ENCODE measurements at regions not wholly inside any gene's neighbourhood (a gene's known extent, or its start where the extent isn't known, plus 50 kb on each side); places are given as distances from the start of the nearest gene placed in this dataset.

DNA sequence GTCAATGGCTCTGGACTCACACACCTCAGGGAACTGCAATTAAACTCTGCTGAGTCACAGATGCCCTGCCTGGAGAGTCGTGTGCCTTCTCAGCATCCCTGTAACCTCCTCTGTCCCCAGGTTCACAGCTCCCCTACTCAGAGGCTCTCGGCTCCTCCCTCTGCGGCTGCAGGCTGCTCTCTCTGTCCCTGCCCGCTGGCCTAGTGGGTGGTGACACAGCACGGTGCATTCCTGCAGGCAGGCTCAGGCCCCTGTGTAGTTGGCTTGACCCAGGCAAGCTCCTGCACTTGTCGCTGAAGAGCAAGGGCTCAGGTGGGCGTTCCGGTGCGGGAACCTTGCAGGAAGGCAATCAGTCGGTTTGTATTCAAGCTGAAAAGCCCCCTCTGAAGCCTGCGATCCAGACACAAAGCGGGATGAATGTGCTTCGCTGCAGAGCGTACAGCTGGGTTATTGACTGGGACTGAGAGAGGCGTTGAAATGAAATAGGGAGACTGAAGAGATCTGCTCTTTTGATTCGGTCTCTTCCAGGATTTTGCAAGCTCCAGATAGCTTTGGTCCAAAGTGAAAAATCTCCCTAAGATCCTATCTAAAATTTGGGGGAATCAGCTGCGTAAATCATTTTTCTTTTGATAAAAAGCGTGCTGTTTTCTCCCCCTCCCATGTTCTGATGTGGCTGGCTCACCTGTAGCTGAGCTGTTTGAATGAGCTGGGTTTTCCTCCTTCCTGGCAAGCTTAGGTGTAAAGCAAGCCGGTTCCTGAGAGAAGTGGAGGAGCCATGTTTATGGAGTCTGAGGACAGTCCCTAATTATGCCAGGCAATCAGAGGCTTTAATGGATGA, 208.7 kb upstream of the PHYHIPL start:
- TF ChIP-seq, protein P1, sequence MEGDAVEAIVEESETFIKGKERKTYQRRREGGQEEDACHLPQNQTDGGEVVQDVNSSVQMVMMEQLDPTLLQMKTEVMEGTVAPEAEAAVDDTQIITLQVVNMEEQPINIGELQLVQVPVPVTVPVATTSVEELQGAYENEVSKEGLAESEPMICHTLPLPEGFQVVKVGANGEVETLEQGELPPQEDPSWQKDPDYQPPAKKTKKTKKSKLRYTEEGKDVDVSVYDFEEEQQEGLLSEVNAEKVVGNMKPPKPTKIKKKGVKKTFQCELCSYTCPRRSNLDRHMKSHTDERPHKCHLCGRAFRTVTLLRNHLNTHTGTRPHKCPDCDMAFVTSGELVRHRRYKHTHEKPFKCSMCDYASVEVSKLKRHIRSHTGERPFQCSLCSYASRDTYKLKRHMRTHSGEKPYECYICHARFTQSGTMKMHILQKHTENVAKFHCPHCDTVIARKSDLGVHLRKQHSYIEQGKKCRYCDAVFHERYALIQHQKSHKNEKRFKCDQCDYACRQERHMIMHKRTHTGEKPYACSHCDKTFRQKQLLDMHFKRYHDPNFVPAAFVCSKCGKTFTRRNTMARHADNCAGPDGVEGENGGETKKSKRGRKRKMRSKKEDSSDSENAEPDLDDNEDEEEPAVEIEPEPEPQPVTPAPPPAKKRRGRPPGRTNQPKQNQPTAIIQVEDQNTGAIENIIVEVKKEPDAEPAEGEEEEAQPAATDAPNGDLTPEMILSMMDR (IDR thresholded peaks at IDR 0.05; ENCODE audit: extremely low read depth in 1 of 2, insufficient read depth in 1 of 2, low read depth in 1 of 2, low read length in 2 of 2): no peak
- no peak for TF ChIP-seq GATA2 (IDR thresholded peaks at IDR 0.05; ENCODE audit: insufficient read depth, insufficient read length, low read depth, low read length)
- no peak for TF ChIP-seq POLR2AphosphoS5 (IDR thresholded peaks at IDR 0.05; ENCODE audit: insufficient read depth, low read depth, low read length)
- TF ChIP-seq POLR2A (IDR thresholded peaks at IDR 0.05; ENCODE audit: low read depth, low read length): no peak
- TF ChIP-seq, protein P2, sequence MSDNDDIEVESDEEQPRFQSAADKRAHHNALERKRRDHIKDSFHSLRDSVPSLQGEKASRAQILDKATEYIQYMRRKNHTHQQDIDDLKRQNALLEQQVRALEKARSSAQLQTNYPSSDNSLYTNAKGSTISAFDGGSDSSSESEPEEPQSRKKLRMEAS (IDR thresholded peaks at IDR 0.05; ENCODE audit: insufficient read depth, insufficient read length): no peak
- no peak for TF ChIP-seq MYC (IDR thresholded peaks at IDR 0.05; ENCODE audit: low read depth, low read length)

Measured in endothelial cell of umbilical vein (primary cell).